ENCODE measurements at regions not wholly inside any gene's neighbourhood (a gene's known extent, or its start where the extent isn't known, plus 50 kb on each side); places are given as distances from the start of the nearest gene placed in this dataset.

DNA sequence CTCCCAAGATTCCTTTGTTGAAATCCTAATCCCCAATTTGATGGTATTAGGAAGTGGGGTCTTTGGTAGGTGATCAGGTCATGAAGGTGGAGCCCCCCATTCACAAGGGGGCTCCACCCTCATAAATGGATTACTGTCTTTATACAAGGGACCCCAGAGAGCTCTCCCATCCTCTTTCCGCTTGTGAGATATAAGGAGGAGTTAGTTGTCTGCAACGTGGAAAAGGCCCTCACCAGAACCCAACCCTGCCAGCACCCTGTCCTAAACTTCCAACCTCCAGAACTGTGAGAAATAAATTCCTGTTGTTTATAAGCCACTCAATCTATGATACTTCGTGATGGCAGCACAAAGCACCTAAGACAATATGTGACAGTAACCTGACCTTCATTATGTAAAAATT, 684.1 kb upstream of the HS6ST1 start:
- no peak for ATAC-seq
- Mint-ChIP-seq H3K9me3 (peaks cover 0 to 4% of the 10 kb centered on the region in 2 donors), H3K36me3 (no peaks in the 10 kb centered on the region), H3K27ac (no peak overlapping the region)
- DNase-seq (ENCODE audit: low spot score in 2 of 2): no peak

DNA sequence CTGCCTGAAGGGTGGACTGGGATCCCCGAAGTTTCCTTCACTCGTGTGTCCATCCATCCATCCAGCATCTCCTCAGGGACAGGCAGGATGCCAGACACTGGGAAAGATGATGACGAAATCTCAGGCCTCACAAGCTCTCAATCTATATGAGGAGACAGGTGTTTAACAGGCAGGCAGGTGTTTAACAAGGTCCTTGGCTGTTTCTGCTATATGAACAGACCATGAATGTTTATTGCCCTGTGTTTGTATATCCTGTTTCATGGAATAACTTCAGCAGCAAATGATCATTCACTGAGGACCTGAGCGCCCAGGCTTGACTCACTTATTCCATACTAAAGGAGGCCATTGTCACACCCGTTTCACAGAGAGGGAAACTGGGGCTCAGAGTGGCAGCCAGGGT, 685.8 kb upstream of the HS6ST1 start:
- Mint-ChIP-seq H3K27ac (no peak overlapping the region), H3K9me3 (peaks cover 0 to 4% of the 10 kb centered on the region in 2 donors), H3K36me3 (no peaks in the 10 kb centered on the region)
- DNase-seq (ENCODE audit: low spot score in 2 of 2) (no peak), ATAC-seq (no peak)

DNA sequence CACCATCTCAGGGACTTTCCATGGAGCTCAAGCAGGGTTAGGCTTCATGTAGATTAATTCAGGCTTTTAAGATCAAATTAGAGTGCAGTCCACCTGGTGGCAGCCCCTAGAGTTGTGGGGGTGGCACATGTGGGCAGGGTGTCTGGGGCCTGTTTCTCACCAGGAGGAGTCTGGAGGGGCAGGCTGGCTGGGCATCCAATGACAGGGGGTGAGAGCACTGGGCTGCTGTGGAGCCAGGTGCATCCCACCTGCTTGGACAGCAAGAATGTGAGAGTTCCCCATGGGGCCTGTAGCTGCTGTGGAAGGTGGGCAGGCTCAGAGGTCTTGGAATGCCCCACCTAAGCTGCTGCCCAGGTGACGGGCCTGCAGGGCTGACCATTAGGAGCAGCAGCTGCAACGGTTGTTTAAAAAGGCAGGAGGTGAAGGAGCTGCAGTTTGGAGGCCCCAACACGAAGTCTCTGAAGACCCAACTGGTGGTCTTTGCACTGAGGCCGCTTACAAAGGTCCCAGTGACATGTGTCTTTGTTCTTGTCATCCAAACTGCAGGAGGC, 686.3 kb upstream of the HS6ST1 start:
- no peak overlapping the region for H3K27ac Mint-ChIP-seq

DNA sequence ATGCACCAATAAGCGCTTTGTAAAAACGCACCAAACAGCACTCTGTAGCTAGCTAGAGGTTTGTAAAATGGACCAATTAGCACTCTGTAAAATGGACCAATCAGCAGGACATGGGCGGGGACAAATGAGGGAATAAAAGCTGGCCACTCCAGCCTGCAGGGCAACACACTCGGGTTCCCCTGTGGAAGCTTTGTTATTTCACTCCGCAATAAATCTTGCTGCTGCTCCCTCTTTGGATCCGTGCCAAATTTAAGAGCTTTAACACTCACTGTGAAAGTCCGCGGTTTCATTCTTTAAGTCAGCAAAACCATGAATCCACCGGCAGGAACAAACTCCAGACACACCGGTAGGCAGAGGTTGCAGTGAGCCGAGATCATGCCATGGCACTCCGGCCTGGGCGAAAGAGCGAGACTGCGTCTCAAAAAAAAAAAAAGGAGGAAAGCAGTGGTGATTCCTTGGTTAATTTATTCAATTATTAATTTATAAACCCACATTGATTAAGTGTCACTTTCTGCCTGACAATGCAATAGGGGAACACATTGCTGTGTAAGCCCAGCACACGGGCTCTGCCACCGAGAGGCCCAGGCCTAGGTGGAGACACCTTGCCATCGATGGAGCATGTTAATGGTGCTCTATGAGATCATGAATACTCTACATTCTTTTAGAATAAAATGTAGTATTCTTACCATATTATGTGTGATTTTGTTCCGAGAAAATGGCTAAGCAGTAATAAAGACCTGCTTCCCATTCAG, 687.6 kb upstream of the HS6ST1 start:
- DNase-seq (ENCODE audit: low spot score in 2 of 2) (no peak), ATAC-seq (no peak)
- no peak overlapping the region for H3K27ac Mint-ChIP-seq
- no peaks in the 10 kb centered on the region for H3K36me3 Mint-ChIP-seq
- no peaks in the 10 kb centered on the region for H3K9me3 Mint-ChIP-seq

More for the DNA sequence above, 686.3 kb upstream of the HS6ST1 start:
- Mint-ChIP-seq H3K36me3 (no peaks in the 10 kb centered on the region), H3K9me3 (peaks cover 0 to 4% of the 10 kb centered on the region in 2 donors)
- DNase-seq (ENCODE audit: low spot score in 2 of 2) (no peak), ATAC-seq (no peak)

DNA sequence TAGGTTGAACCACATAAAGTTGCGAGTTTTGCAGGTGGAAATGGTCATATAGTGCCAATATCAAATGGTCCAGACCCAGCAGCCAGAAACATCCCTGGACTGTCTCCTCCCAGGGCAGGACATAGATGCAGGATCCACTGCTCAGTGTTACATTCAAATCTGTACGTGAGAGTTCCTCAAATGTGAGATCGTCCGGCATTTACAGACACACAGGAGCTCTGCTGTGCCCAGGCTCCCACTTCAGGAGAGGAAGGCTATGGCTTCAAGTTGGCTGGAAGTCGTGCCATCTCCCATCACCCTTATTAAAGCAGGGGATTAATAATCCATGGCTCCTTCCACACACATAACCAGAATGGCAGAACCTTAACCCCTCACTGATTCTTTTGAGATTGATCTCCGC, 688.2 kb upstream of the HS6ST1 start:
- no peaks in the 10 kb centered on the region for H3K9me3 Mint-ChIP-seq
- no peak for ATAC-seq

DNA sequence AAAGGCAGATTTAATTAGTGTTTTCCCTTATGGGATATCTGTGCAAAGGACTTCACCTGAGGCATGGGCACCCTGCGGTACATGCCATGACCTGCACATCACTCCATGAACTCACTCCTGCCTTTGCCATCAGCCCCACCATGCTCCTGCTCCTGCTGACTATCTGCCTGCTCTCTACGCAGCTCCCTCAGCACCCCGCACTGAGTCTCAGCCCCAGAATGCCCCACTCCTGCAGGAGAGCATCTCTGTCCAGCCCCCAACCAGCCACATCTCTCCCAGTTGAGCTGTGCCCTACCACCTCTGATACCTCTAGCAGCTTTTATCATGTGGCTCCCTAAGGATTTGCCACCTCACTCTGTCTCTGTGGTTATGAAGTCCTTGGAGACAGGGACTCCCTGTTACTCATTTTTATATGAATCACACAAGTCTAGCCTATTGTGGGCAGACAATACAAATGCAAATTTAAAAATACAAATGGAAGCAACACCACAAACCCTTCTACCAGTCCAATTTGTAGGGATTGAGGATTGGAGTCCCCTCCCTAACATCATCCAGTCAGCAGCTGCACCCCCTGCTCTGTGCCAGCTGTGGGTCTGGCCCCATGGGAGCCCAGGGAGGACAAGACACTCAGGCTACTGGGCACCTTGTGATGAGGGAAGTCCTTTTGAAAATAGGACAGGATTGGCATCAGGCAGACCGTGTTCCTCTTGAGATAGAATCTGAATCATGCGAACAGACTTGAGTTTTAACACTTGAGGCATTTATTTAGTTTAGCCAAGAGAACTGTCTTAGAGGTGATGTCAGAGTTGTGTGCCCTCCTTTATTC, 689.6 kb upstream of the HS6ST1 start:
- Mint-ChIP-seq H3K36me3 (no peaks in the 10 kb centered on the region), H3K9me3 (no peaks in the 10 kb centered on the region), H3K27ac (no peak overlapping the region)
- no peak for ATAC-seq
- DNase-seq (ENCODE audit: low spot score in 2 of 2): no peak

More for the DNA sequence above, 688.2 kb upstream of the HS6ST1 start:
- no peak for DNase-seq (ENCODE audit: low spot score in 2 of 2)
- Mint-ChIP-seq H3K36me3 (no peaks in the 10 kb centered on the region), H3K27ac (no peak overlapping the region)

DNA sequence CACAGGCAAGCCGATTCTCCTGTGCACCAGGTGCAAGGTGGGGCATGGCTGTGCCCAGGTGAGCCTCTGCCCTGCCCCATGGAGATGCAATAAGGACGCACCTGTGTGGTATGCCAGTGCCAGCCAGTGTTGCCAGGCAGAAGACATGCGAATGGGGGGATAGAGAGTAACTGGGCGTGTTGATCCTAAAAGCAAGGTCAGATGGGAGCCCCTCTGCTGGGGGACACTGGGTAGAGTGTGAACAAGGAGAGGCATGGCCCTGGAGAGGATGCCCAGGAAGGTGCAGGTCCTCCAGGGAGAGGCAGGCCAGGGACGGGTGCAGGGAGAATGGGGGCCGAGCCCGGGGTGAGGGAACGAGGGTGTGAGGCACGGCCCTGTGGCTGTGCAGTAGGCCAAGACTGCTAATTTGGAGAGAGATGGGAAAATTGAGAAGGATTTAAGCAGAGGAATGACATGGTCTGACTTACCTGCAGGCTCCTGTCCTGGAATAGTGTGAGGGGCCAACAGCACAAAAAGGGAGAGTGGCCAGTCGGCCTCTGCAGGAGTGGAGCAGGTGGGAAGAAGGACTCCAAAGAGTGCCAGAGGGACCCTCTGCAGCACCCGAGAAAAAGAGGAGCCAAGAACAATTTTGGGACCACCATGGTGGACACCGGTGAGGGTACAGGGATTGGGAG, 690.4 kb upstream of the HS6ST1 start:
- DNase-seq (ENCODE audit: low spot score in 2 of 2) (no peak), ATAC-seq (no peak)
- no peaks in the 10 kb centered on the region for H3K9me3 Mint-ChIP-seq
- no peak overlapping the region for H3K27ac Mint-ChIP-seq
- H3K36me3 Mint-ChIP-seq: no peaks in the 10 kb centered on the region

DNA sequence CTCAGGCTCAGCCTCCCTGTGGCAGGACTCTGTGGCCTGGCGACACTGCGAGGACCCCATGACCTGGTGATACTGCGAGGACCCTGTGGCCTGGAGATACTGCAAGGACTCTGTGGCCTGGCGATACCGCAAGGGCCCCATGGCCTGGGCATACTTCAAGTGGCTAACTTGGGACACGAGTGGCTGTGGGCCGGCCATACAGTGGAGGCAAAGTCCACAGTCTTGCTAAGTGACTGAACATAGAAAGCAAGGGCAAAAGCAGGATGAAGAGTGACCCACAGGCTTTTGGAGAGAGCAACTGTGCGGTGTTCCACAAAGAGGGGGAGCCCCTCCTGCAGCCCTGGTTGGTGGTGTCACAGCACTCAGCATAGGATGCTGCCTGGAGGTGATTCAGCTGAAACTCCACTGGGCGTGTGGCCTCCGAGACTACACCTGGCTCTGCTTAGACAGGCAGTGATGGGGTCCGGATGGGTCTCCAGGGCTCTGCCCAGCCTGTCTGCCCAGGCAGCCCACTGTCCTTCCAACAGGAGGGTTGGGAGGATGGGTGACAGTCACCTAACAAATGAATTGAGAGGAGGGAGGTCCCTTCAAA, 691.0 kb upstream of the HS6ST1 start:
- H3K36me3 Mint-ChIP-seq: no peaks in the 10 kb centered on the region
- DNase-seq (ENCODE audit: low spot score in 2 of 2) (no peak), ATAC-seq (no peak)
- no peak overlapping the region for H3K27ac Mint-ChIP-seq
- H3K9me3 Mint-ChIP-seq: no peaks in the 10 kb centered on the region

DNA sequence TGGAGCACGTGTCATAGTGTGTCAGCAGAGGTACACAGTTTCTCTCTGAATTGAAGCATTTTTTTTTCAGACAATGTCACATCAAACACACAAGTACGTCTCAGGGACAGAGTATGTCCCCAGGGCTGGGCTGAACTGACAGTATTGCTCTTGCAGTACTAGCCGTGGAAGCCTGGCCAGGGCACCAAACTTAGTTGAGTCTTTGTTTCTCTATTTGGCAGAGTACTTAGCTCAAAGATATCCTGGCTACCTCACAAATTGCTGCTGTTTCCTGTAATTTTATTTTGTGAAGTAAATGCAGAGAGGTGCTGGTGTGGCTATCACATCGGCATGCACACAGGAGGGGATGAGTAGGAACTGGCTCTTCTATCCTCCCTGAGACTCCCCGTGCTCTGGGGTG, 691.6 kb upstream of the HS6ST1 start:
- no peak overlapping the region for H3K27ac Mint-ChIP-seq

DNA sequence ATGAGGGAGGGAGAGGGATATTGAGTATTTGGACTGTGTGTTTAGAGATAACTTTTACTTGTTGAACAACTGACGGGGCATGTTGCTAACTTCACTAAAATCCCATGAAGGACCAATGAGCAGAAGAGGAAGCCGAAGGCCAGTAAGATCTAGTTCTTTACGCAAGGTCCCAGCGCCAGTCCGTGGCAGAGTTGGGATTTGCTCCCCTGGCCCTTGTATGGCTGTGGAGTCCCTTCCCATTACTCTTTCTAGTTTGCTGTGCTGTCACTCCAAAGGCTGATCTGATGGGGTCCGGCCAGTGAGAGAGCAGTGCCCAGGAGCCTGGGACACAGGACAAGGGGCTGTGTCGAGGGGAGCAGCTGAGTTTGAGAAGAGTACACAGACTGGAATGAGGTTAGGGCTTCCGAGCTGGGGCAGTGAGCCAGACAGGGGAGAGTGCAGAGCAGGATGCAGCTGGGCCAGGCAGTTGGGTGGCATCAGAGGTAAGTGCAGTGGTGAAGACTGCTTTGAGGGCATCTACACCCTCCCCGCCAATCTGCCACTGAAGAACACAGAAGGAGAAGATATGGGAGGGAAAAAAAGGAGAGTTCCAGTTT, 692.9 kb upstream of the HS6ST1 start:
- Mint-ChIP-seq H3K9me3 (no peaks in the 10 kb centered on the region), H3K27ac (no peak overlapping the region), H3K36me3 (no peaks in the 10 kb centered on the region)
- ATAC-seq (no peak), DNase-seq (ENCODE audit: low spot score in 2 of 2) (no peak)

More for the DNA sequence above, 691.6 kb upstream of the HS6ST1 start:
- Mint-ChIP-seq H3K9me3 (no peaks in the 10 kb centered on the region), H3K36me3 (no peaks in the 10 kb centered on the region)
- ATAC-seq (no peak), DNase-seq (ENCODE audit: low spot score in 2 of 2) (no peak)

DNA sequence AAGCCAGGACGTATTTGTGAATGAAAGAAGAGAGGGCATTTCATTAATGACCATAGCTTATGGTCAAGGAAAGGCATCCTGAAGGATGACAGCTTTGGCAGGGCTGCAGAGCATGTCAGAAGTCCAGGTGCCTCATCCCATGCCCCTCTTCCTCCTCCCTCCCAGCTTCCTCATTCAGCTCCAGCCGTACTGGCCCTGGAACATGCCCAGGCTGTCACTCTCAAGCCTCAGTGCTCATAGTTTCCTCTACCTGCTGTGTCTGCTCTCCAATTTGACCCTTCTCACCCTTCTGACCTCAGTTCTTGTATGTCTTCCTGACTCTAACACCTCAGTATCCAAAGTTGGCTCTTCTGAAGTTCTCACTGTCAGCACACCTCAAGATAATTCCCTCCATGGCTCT, 695.8 kb upstream of the HS6ST1 start:
- no peak overlapping the region for H3K27ac Mint-ChIP-seq
- H3K9me3 Mint-ChIP-seq: no peaks in the 10 kb centered on the region
- ATAC-seq (no peak), DNase-seq (ENCODE audit: low spot score in 2 of 2) (no peak)
- H3K36me3 Mint-ChIP-seq: no peaks in the 10 kb centered on the region

DNA sequence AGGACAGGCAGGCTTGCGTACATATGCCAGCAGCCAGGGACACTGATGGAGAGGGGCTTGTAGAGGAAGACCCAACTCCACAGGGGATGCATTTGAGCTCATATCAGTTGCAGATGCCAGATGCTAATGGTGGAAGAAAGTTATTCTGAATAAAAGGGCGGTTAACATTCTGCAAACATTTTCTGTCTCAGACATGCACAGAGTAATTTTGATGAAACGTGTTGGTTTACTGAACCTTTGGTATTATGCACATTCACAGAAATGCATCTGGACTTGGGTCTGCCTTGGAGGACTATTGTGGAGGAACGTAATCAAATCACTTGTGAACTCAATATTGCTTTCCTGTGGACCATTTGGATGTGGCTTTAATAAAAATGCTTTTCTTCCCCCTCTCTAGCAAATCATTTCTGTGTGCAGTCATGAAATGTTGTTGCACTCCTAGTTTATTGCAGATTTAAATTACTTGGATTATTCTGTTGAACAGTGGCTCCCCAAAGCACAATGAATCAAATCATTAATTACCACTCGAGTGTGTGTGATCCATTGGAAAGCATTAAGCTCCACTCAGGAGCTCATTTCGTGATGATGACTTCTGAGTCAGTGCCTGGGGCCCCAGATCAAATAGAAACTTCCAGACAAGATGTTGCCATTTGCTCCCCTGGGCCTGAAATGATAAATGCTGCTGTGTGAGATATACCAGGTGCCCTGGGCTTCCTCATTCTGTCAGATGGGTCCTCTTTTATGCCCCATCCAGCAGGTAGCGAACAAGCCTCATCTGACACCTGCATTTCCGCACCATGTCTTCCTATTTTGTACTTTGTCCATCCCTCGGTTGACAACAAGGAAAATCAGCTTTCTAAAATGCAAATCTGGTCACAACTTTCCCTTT, 697.0 kb upstream of the HS6ST1 start:
- H3K9me3 Mint-ChIP-seq: no peaks in the 10 kb centered on the region
- DNase-seq (ENCODE audit: low spot score in 2 of 2) (no peak), ATAC-seq (no peak)
- no peaks in the 10 kb centered on the region for H3K36me3 Mint-ChIP-seq
- H3K27ac Mint-ChIP-seq: no peak overlapping the region

DNA sequence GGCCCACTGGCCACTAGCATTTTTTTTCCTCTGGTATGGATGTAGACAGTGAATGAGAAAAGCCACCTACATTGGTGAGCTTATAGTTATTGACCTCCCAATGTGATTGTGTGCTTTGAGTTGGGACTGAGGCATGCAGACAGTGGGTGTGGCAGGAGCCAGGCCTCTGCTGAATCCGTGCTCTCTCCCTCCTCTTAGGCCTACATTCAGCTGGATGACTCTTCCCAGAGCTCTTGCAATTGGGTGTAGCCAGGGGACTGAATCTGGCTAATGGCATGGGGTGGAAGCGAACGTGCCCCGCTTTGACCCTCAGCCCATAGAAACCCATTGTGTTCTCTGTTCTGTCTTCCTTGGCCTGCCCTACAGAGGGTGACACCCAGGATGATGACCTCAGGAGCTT, 698.3 kb upstream of the HS6ST1 start:
- Mint-ChIP-seq H3K36me3 (no peaks in the 10 kb centered on the region), H3K27ac (no peak overlapping the region), H3K9me3 (no peaks in the 10 kb centered on the region)
- ATAC-seq: no peak
- no peak for DNase-seq (ENCODE audit: low spot score in 2 of 2)

DNA sequence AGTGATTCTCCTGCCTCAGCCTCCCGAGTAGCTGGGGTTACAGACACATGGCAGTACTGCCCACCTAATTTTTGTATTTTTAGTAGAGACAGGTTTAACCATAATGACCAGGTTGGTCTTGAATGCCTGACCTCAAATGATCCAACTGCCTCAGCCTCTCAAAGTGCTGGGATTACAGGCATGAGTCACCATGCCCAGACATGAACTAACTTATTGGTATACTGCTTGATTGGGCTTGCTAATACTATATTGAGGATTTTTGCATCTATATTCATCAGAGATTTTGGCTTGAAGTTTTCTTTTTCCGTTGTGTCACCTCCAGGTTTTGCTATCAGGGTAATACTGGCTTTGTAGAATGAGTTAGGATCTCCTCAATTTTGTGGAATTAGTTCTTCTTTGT, 706.1 kb upstream of the HS6ST1 start:
- Mint-ChIP-seq H3K9me3 (peaks cover 0 to 5% of the 10 kb centered on the region in 2 donors), H3K36me3 (no peaks in the 10 kb centered on the region), H3K27ac (no peak overlapping the region)
- ATAC-seq: no peak
- no peak for DNase-seq (ENCODE audit: low spot score in 2 of 2)

DNA sequence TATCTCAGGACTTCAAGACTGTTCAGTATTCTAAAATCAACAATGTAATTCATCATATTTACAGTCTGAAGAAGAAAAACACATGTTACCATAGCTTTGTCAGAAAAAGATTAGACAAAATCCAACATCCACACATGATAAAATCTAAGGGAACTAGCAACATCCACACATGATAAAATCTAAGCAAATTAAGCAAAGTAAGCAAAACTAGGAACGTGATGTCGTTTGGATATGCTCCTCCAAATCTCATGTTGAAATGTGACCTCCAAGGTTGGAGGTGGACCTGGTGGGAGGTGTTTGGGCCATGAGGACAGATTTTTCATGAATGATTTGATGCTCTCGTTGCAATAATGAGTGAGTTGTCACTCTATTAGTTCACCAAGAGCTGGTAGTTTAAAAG, 717.3 kb upstream of the HS6ST1 start:
- Mint-ChIP-seq H3K36me3 (peaks cover 0 to 3% of the 10 kb centered on the region in 2 donors), H3K9me3 (peaks cover 4 to 6% of the 10 kb centered on the region in 2 donors), H3K27ac (no peak overlapping the region)
- DNase-seq (ENCODE audit: low spot score in 2 of 2): no peak
- ATAC-seq: no peak

Data from activated naive CD4-positive, alpha-beta T cell treated with anti-CD3 and anti-CD28 coated beads, Interleukin-2, amount 50 U/mL, for 72 hours (primary cell).